ENCODE measurements at regions not wholly inside any gene's neighbourhood (a gene's known extent, or its start where the extent isn't known, plus 50 kb on each side); places are given as distances from the start of the nearest gene placed in this dataset.
"Not testable (repeated sequence)": the region's sequence is repeated elsewhere in the genome, so short reads cannot be mapped to it uniquely, and the experiment has no call there.

- no peaks in the 10 kb centered on the region for H3K27me3 Mint-ChIP-seq (ENCODE audit: insufficient read depth)
- WGBS, 2 experiments (ENCODE audit: insufficient coverage in 1 of 2, insufficient read length in 1 of 2), result 97% methylated on average over 1 of the region's 1 CpG; no CpG with 5 or more reads in 1 of the 2 experiments
- peak overlapping the region; percentile 81 for H3K27ac ChIP-seq (ENCODE audit: low read depth, low read length)
- DNase-seq, result no peak
- H3K4me3 Mint-ChIP-seq, result no peak overlapping the region
- H3K27me3 ChIP-seq (ENCODE audit: control insufficient read depth, insufficient read depth, low read length, poor library complexity, severe bottlenecking), result no peaks in the 10 kb centered on the region
- no peaks in the 10 kb centered on the region for H3K4me1 ChIP-seq (ENCODE audit: control insufficient read depth, insufficient read depth, low read length)
- TF ChIP-seq, protein P1, sequence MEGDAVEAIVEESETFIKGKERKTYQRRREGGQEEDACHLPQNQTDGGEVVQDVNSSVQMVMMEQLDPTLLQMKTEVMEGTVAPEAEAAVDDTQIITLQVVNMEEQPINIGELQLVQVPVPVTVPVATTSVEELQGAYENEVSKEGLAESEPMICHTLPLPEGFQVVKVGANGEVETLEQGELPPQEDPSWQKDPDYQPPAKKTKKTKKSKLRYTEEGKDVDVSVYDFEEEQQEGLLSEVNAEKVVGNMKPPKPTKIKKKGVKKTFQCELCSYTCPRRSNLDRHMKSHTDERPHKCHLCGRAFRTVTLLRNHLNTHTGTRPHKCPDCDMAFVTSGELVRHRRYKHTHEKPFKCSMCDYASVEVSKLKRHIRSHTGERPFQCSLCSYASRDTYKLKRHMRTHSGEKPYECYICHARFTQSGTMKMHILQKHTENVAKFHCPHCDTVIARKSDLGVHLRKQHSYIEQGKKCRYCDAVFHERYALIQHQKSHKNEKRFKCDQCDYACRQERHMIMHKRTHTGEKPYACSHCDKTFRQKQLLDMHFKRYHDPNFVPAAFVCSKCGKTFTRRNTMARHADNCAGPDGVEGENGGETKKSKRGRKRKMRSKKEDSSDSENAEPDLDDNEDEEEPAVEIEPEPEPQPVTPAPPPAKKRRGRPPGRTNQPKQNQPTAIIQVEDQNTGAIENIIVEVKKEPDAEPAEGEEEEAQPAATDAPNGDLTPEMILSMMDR (conservative IDR thresholded peaks at IDR 0.05), result no peak
- peaks cover 3% of the 10 kb centered on the region for H3K9me3 Mint-ChIP-seq
- H3K36me3 Mint-ChIP-seq (ENCODE audit: low read depth), result no peaks in the 10 kb centered on the region
- no peak overlapping the region for H3K9ac ChIP-seq (ENCODE audit: extremely low read depth, low read length, poor library complexity, severe bottlenecking)
- no peak overlapping the region for H3K4me3 ChIP-seq (ENCODE audit: low read length)
- no peaks in the 10 kb centered on the region for H3K36me3 ChIP-seq (ENCODE audit: control insufficient read depth, insufficient read depth, low read length)
- peaks cover 2% of the 10 kb centered on the region for H3K4me1 Mint-ChIP-seq
- H3K9me3 ChIP-seq (ENCODE audit: control insufficient read depth, low read length), result peaks cover 7% of the 10 kb centered on the region
- H3K27ac Mint-ChIP-seq, result no peak overlapping the region
These were observed 385.3 kb upstream of the HS3ST1 start for GRCh38 chr4:11813951-11814446.

- not testable (repeated sequence) for H3K9me3 Mint-ChIP-seq; H3K36me3 ChIP-seq (ENCODE audit: control insufficient read depth, insufficient read depth, low read length); H3K27ac Mint-ChIP-seq; H3K4me1 ChIP-seq (ENCODE audit: control insufficient read depth, insufficient read depth, low read length); H3K27ac ChIP-seq (ENCODE audit: low read depth, low read length); H3K9ac ChIP-seq (ENCODE audit: extremely low read depth, low read length, poor library complexity, severe bottlenecking); H3K4me1 Mint-ChIP-seq; H3K27me3 Mint-ChIP-seq (ENCODE audit: insufficient read depth); H3K36me3 Mint-ChIP-seq (ENCODE audit: low read depth); H3K4me3 Mint-ChIP-seq; H3K27me3 ChIP-seq (ENCODE audit: control insufficient read depth, insufficient read depth, low read length, poor library complexity, severe bottlenecking)
- DNase-seq, result peak; percentile 50
- WGBS, 2 experiments (ENCODE audit: insufficient coverage in 1 of 2, insufficient read length in 1 of 2), result 38 to 80% methylated on average over 1 to 3 of the region's 3 CpGs
- Histone ChIP-seq H3K4me3 (ENCODE audit: low read length) (peak overlapping the region; percentile 3), H3K9me3 (ENCODE audit: control insufficient read depth, low read length) (peaks cover 22% of the 10 kb centered on the region)
- TF ChIP-seq, protein P1 (conservative IDR thresholded peaks at IDR 0.05), result peak; percentile 31
These were observed 382.8 kb upstream of the HS3ST1 start for GRCh38 chr4:11811521-11811920.

GRCh38 chr4:11805842-11806241, 377.1 kb upstream of the HS3ST1 start:
- no peak for DNase-seq
- H3K9me3 ChIP-seq (ENCODE audit: control insufficient read depth, low read length), result peaks cover 67% of the 10 kb centered on the region
- H3K36me3 ChIP-seq (ENCODE audit: control insufficient read depth, insufficient read depth, low read length), result no peaks in the 10 kb centered on the region
- peaks cover 6% of the 10 kb centered on the region for H3K4me1 ChIP-seq (ENCODE audit: control insufficient read depth, insufficient read depth, low read length)
- peaks cover 4% of the 10 kb centered on the region for H3K4me1 Mint-ChIP-seq
- no peaks in the 10 kb centered on the region for H3K27me3 Mint-ChIP-seq (ENCODE audit: insufficient read depth)
- peaks cover 4% of the 10 kb centered on the region for H3K9me3 Mint-ChIP-seq
- peak overlapping the region; percentile 11 for H3K9ac ChIP-seq (ENCODE audit: extremely low read depth, low read length, poor library complexity, severe bottlenecking)
- no peak overlapping the region for H3K4me3 Mint-ChIP-seq
- no peak overlapping the region for H3K27ac ChIP-seq (ENCODE audit: low read depth, low read length)
- H3K27me3 ChIP-seq (ENCODE audit: control insufficient read depth, insufficient read depth, low read length, poor library complexity, severe bottlenecking), result no peaks in the 10 kb centered on the region
- H3K36me3 Mint-ChIP-seq (ENCODE audit: low read depth), result peaks cover 2% of the 10 kb centered on the region
- no peak overlapping the region for H3K27ac Mint-ChIP-seq
- H3K4me3 ChIP-seq (ENCODE audit: low read length), result peak overlapping the region; percentile 50
- TF ChIP-seq, protein P1 (conservative IDR thresholded peaks at IDR 0.05), result peak; percentile 61
- 84% methylated on average over 1 of the region's 1 CpG for WGBS, 2 experiments (ENCODE audit: insufficient coverage in 1 of 2, insufficient read length in 1 of 2)
